ENCODE measurements at regions not wholly inside any gene's neighbourhood (a gene's known extent, or its start where the extent isn't known, plus 50 kb on each side); places are given as distances from the start of the nearest gene placed in this dataset.
"Not testable (repeated sequence)": the region's sequence is repeated elsewhere in the genome, so short reads cannot be mapped to it uniquely, and the experiment has no call there.

GRCh38 chr10:117819304-117819703 lies 227.4 kb downstream of the RAB11FIP2 start:
- TF ChIP-seq CTCF (IDR thresholded peaks at IDR 0.05; ENCODE audit: extremely low read depth, insufficient read depth, missing control alignments) = no peak
- no peak for DNase-seq (ENCODE audit: low spot score)
- in situ Hi-C loops (cut with MboI; ENCODE audit: low pct_unique_long_range_greater_than_20kb, low sequenced_read_pairs, unreplicated experiment) = no loop called here

- in situ Hi-C loops (cut with MboI; ENCODE audit: low pct_unique_long_range_greater_than_20kb, low sequenced_read_pairs, unreplicated experiment) = no loop called here
- DNase-seq (ENCODE audit: low spot score) = no peak
- TF ChIP-seq CTCF (IDR thresholded peaks at IDR 0.05; ENCODE audit: extremely low read depth, insufficient read depth, missing control alignments) = no peak
Observed at GRCh38 chr10:117823980-117824379, 222.8 kb downstream of the RAB11FIP2 start.

GRCh38 chr10:117830205-117830604 lies 216.5 kb downstream of the RAB11FIP2 start:
- in situ Hi-C loops (cut with MboI; ENCODE audit: low pct_unique_long_range_greater_than_20kb, low sequenced_read_pairs, unreplicated experiment) = no loop called here
- no peak for TF ChIP-seq CTCF (IDR thresholded peaks at IDR 0.05; ENCODE audit: extremely low read depth, insufficient read depth, missing control alignments)
- no peak for DNase-seq (ENCODE audit: low spot score)

GRCh38 chr10:117830787-117831212 lies 215.9 kb downstream of the RAB11FIP2 start:
- in situ Hi-C loops (cut with MboI; ENCODE audit: low pct_unique_long_range_greater_than_20kb, low sequenced_read_pairs, unreplicated experiment) = no loop called here
- peak; percentile 19 for DNase-seq (ENCODE audit: low spot score)
- TF ChIP-seq CTCF (IDR thresholded peaks at IDR 0.05; ENCODE audit: extremely low read depth, insufficient read depth, missing control alignments) = no peak

- DNase-seq (ENCODE audit: low spot score); in situ Hi-C loops (cut with MboI; ENCODE audit: low pct_unique_long_range_greater_than_20kb, low sequenced_read_pairs, unreplicated experiment): not testable (repeated sequence)
Observed at GRCh38 chr10:117838500-117839498, 207.9 kb downstream of the RAB11FIP2 start.

GRCh38 chr10:117856426-117856825 lies 190.3 kb downstream of the RAB11FIP2 start:
- in situ Hi-C loops (cut with MboI; ENCODE audit: low pct_unique_long_range_greater_than_20kb, low sequenced_read_pairs, unreplicated experiment) = loop anchor here (25.0 kb wide), 1 partner anchor 381 kb away; no protein-coding TSS in a partner anchor
- not testable (repeated sequence) for DNase-seq (ENCODE audit: low spot score)

GRCh38 chr10:117860135-117860534 lies 186.6 kb downstream of the RAB11FIP2 start:
- no peak for TF ChIP-seq CTCF (IDR thresholded peaks at IDR 0.05; ENCODE audit: extremely low read depth, insufficient read depth, missing control alignments)
- in situ Hi-C loops (cut with MboI; ENCODE audit: low pct_unique_long_range_greater_than_20kb, low sequenced_read_pairs, unreplicated experiment) = loop anchor here (25.0 kb wide), 1 partner anchor 377 kb away; no protein-coding TSS in a partner anchor
- no peak for DNase-seq (ENCODE audit: low spot score)

Measured in GM13977 (cell line).